ENCODE measurements at regions not wholly inside any gene's neighbourhood (a gene's known extent, or its start where the extent isn't known, plus 50 kb on each side); places are given as distances from the start of the nearest gene placed in this dataset.
"Not testable (repeated sequence)": the region's sequence is repeated elsewhere in the genome, so short reads cannot be mapped to it uniquely, and the experiment has no call there.

- H3K4me1 Mint-ChIP-seq (ENCODE audit: low read depth, unreplicated experiment): no peaks in the 10 kb centered on the region
- H3K4me2 ChIP-seq (ENCODE audit: low read length): no peak overlapping the region
- H3K9me3 Mint-ChIP-seq (ENCODE audit: unreplicated experiment): no peaks in the 10 kb centered on the region
- no peak overlapping the region for H3K27ac Mint-ChIP-seq (ENCODE audit: unreplicated experiment)
- H3K4me1 ChIP-seq (ENCODE audit: insufficient read depth, low read length): no peaks in the 10 kb centered on the region
- no peak overlapping the region for H2AFZ ChIP-seq (ENCODE audit: low read depth, low read length)
- no peak for FAIRE-seq
- no peaks in the 10 kb centered on the region for H3K79me2 ChIP-seq (ENCODE audit: insufficient read depth, low read length)
- H3K4me3 Mint-ChIP-seq (ENCODE audit: unreplicated experiment): no peak overlapping the region
- peaks cover 13% of the 10 kb centered on the region for H3K27me3 Mint-ChIP-seq (ENCODE audit: low read depth, unreplicated experiment)
- H4K20me1 ChIP-seq (ENCODE audit: insufficient read depth, low read length): no peaks in the 10 kb centered on the region
- no peaks in the 10 kb centered on the region for H3K9me3 ChIP-seq (ENCODE audit: insufficient read depth, low read depth, low read length)
- H3K27ac ChIP-seq (ENCODE audit: low read depth, low read length): no peak overlapping the region
- no peak overlapping the region for H3K9ac ChIP-seq (ENCODE audit: low read length)
- H3K27me3 ChIP-seq (ENCODE audit: insufficient read depth, low read length): peaks cover 4% of the 10 kb centered on the region
- DNase-seq (ENCODE audit: low read depth): no peak
- H3K36me3 Mint-ChIP-seq (ENCODE audit: low read depth, unreplicated experiment): no peaks in the 10 kb centered on the region
- no peaks in the 10 kb centered on the region for H3K36me3 ChIP-seq (ENCODE audit: insufficient read depth, low read length)
- H3K4me3 ChIP-seq (ENCODE audit: insufficient read depth, low read depth, low read length): no peak overlapping the region
- TF ChIP-seq EZH2 (IDR thresholded peaks at IDR 0.05; ENCODE audit: insufficient read depth, low read length) (no peak), CTCF (IDR thresholded peaks at IDR 0.05; ENCODE audit: insufficient read depth, low read depth, low read length) (no peak)
Measured at GRCh38 chr2:16760426-16760825, 94.8 kb upstream of the CYRIA start.

GRCh38 chr2:16756831-16757644, 91.4 kb upstream of the CYRIA start:
- FAIRE-seq (no peak), DNase-seq (ENCODE audit: low read depth) (peak; percentile 26)
- H3K4me3 Mint-ChIP-seq (ENCODE audit: unreplicated experiment): no peak overlapping the region
- no peaks in the 10 kb centered on the region for H3K4me1 ChIP-seq (ENCODE audit: insufficient read depth, low read length)
- H3K9ac ChIP-seq (ENCODE audit: low read length): no peak overlapping the region
- no peak overlapping the region for H3K27ac ChIP-seq (ENCODE audit: low read depth, low read length)
- no peaks in the 10 kb centered on the region for H3K36me3 Mint-ChIP-seq (ENCODE audit: low read depth, unreplicated experiment)
- H4K20me1 ChIP-seq (ENCODE audit: insufficient read depth, low read length): no peaks in the 10 kb centered on the region
- H3K4me1 Mint-ChIP-seq (ENCODE audit: low read depth, unreplicated experiment): no peaks in the 10 kb centered on the region
- H3K4me2 ChIP-seq (ENCODE audit: low read length): no peak overlapping the region
- no peaks in the 10 kb centered on the region for H3K9me3 ChIP-seq (ENCODE audit: insufficient read depth, low read depth, low read length)
- H3K27me3 ChIP-seq (ENCODE audit: insufficient read depth, low read length): peaks cover 4% of the 10 kb centered on the region
- no peak overlapping the region for H3K4me3 ChIP-seq (ENCODE audit: insufficient read depth, low read depth, low read length)
- H3K9me3 Mint-ChIP-seq (ENCODE audit: unreplicated experiment): no peaks in the 10 kb centered on the region
- no peaks in the 10 kb centered on the region for H3K36me3 ChIP-seq (ENCODE audit: insufficient read depth, low read length)
- H3K27me3 Mint-ChIP-seq (ENCODE audit: low read depth, unreplicated experiment): peaks cover 29% of the 10 kb centered on the region
- H3K79me2 ChIP-seq (ENCODE audit: insufficient read depth, low read length): no peaks in the 10 kb centered on the region
- peak; percentile 84 for TF ChIP-seq CTCF (IDR thresholded peaks at IDR 0.05; ENCODE audit: insufficient read depth, low read depth, low read length)
- TF ChIP-seq EZH2 (IDR thresholded peaks at IDR 0.05; ENCODE audit: insufficient read depth, low read length): no peak
- no peak overlapping the region for H3K27ac Mint-ChIP-seq (ENCODE audit: unreplicated experiment)
- no peak overlapping the region for H2AFZ ChIP-seq (ENCODE audit: low read depth, low read length)

- H3K4me3 ChIP-seq (ENCODE audit: insufficient read depth, low read depth, low read length): no peak overlapping the region
- no peak for DNase-seq (ENCODE audit: low read depth)
- no peaks in the 10 kb centered on the region for H3K36me3 Mint-ChIP-seq (ENCODE audit: low read depth, unreplicated experiment)
- H3K27ac ChIP-seq (ENCODE audit: low read depth, low read length): no peak overlapping the region
- H4K20me1 ChIP-seq (ENCODE audit: insufficient read depth, low read length): no peaks in the 10 kb centered on the region
- peaks cover 29% of the 10 kb centered on the region for H3K27me3 Mint-ChIP-seq (ENCODE audit: low read depth, unreplicated experiment)
- FAIRE-seq: no peak
- no peak overlapping the region for H3K4me3 Mint-ChIP-seq (ENCODE audit: unreplicated experiment)
- H3K4me2 ChIP-seq (ENCODE audit: low read length): no peak overlapping the region
- no peaks in the 10 kb centered on the region for H3K9me3 ChIP-seq (ENCODE audit: insufficient read depth, low read depth, low read length)
- H3K4me1 ChIP-seq (ENCODE audit: insufficient read depth, low read length): no peaks in the 10 kb centered on the region
- no peak overlapping the region for H2AFZ ChIP-seq (ENCODE audit: low read depth, low read length)
- H3K9me3 Mint-ChIP-seq (ENCODE audit: unreplicated experiment): no peaks in the 10 kb centered on the region
- H3K4me1 Mint-ChIP-seq (ENCODE audit: low read depth, unreplicated experiment): no peaks in the 10 kb centered on the region
- no peaks in the 10 kb centered on the region for H3K79me2 ChIP-seq (ENCODE audit: insufficient read depth, low read length)
- peaks cover 2% of the 10 kb centered on the region for H3K27me3 ChIP-seq (ENCODE audit: insufficient read depth, low read length)
- H3K9ac ChIP-seq (ENCODE audit: low read length): no peak overlapping the region
- H3K27ac Mint-ChIP-seq (ENCODE audit: unreplicated experiment): no peak overlapping the region
- H3K36me3 ChIP-seq (ENCODE audit: insufficient read depth, low read length): no peaks in the 10 kb centered on the region
- TF ChIP-seq CTCF (IDR thresholded peaks at IDR 0.05; ENCODE audit: insufficient read depth, low read depth, low read length) (no peak), EZH2 (IDR thresholded peaks at IDR 0.05; ENCODE audit: insufficient read depth, low read length) (no peak)
Measured at GRCh38 chr2:16755442-16755841, 89.8 kb upstream of the CYRIA start.

GRCh38 chr2:16753025-16753424, 87.4 kb upstream of the CYRIA start:
- H3K27me3 ChIP-seq (ENCODE audit: insufficient read depth, low read length); FAIRE-seq; H3K4me2 ChIP-seq (ENCODE audit: low read length); H3K9me3 Mint-ChIP-seq (ENCODE audit: unreplicated experiment); H3K9ac ChIP-seq (ENCODE audit: low read length); DNase-seq (ENCODE audit: low read depth); H3K4me1 Mint-ChIP-seq (ENCODE audit: low read depth, unreplicated experiment); H3K36me3 ChIP-seq (ENCODE audit: insufficient read depth, low read length); H3K4me3 ChIP-seq (ENCODE audit: insufficient read depth, low read depth, low read length); H3K36me3 Mint-ChIP-seq (ENCODE audit: low read depth, unreplicated experiment); H3K27ac ChIP-seq (ENCODE audit: low read depth, low read length); H3K4me1 ChIP-seq (ENCODE audit: insufficient read depth, low read length); H4K20me1 ChIP-seq (ENCODE audit: insufficient read depth, low read length); H3K4me3 Mint-ChIP-seq (ENCODE audit: unreplicated experiment); H2AFZ ChIP-seq (ENCODE audit: low read depth, low read length); H3K79me2 ChIP-seq (ENCODE audit: insufficient read depth, low read length); H3K27ac Mint-ChIP-seq (ENCODE audit: unreplicated experiment); H3K9me3 ChIP-seq (ENCODE audit: insufficient read depth, low read depth, low read length): not testable (repeated sequence)
- peaks cover 44% of the 10 kb centered on the region for H3K27me3 Mint-ChIP-seq (ENCODE audit: low read depth, unreplicated experiment)
